Activated CD4-positive, alpha-beta T cell treated with anti-CD3 and anti-CD28 coated beads for 24 hours (primary cell): ENCODE measurements at regions not wholly inside any gene's neighbourhood (a gene's known extent, or its start where the extent isn't known, plus 50 kb on each side); places are given as distances from the start of the nearest gene placed in this dataset.

ENCODE experiments used
- DNase-seq, 2 donors: peaks; one replicate each; pipeline ENCODE4 v3.0.0-alpha.2; 2020; ENCODE audit warnings: low read depth in 2 of 2

- no peak for DNase-seq
Measured at GRCh38 chr4:24476282-24476681, 108.1 kb downstream of the DHX15 start.

GRCh38 chr4:24475756-24476155 lies 108.6 kb downstream of the DHX15 start:
- DNase-seq = no peak

DNA sequence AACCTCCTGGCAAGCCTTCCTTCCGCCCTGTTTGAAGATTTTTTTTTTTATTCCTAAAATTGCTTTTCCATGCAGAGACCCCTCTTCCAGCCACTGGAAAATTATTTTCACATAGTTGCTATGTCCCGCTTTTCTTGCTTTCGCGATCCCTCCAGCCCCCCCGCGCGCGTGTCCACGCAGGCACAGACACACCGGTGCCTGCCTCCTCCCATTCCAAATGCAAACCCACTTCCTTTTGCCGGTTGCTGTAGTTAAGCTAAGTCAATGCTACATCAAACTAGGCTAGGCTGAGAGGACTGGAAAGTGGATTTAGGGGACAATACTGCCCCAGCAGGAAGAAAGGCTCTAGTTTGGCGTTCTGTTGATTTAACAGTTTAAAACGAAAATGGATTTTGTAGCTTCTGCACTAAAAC lies 111.0 kb downstream of the DHX15 start:
- no peak for DNase-seq

DNA sequence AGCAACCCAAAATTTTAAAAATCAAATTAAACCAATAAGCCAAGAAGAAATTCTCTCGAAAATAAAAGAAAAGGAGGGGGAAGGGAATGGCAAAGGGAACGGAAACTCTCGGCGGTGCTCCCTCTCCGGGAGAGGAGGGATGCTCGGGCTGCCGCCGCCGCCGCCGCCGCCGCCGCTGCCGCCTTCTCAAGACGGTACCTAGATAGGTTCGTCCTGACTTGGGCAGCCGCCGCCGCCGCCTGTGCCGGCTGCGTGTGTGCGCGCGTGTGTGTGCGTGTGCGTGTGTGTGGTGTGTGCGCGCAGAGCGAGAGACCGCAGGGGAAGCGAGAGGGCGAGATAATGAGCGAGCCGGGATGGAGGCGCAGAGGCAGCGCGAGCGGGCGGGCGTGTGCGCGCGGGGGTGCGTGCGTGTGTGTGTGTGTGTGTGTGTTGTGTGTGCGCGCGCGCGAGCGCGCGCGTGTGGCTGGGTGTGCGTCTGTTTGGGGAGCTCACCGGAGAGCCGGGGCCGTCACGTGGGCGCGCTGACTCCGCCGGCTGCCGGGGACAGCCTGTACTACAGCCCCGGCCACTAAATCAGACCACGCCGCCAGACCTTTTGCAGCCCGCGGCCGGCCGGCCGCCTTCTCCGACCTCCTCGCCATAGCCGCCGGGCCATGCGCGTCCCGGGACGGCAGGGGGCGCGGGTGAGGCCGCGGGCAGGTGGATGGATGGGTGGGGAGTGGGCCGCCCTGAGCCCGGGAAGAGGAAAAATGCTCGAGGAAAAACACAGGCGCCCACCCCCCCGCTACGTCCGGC lies 111.6 kb downstream of the DHX15 start:
- DNase-seq = peak in 1 of 2 donors; percentile 30

GRCh38 chr4:24472161-24472510 lies 112.2 kb downstream of the DHX15 start:
- DNase-seq = no peak

- no peak for DNase-seq
Measured at GRCh38 chr4:24471486-24472160, 112.7 kb downstream of the DHX15 start.

- peak in 1 of 2 donors; percentile 21 for DNase-seq
Measured at GRCh38 chr4:24470666-24471485, 113.5 kb downstream of the DHX15 start.

DNA sequence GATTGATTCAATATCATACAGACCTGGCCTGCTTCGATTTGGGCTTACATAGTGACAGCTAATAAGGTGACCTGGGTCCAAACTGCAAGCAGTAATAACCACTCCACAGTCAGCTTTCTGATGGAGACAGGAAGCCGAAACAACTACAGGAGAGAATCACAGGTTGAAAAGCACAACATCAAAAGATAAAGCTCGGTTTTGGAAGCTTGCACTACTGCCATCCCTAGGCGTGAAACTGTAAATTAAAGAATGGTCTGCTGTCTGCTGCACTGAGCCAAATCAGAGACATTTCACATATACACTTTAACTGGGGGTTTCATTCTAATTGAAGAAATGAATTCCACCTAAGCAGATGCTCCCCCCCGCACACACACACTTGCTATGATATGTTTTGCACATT lies 116.3 kb downstream of the DHX15 start:
- DNase-seq = no peak

DNA sequence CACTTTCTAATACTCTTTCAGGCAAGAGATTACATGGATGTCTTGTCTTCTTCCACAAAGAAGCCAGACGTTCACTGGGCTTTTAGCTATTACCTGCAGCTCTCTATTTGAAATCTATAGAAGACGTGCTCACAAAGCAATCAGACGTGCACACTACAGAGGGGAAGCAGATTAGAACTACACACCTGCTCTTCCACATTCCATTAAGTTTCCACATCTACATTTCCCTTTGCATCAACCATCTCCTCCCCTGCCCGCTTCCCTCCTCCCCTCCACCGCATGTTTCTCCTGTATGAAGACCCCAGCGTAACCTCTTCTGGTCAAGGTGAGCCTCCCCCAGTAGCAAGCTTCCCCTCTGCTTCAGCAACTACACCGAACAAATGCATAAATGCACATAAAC lies 119.8 kb downstream of the DHX15 start:
- no peak for DNase-seq

DNA sequence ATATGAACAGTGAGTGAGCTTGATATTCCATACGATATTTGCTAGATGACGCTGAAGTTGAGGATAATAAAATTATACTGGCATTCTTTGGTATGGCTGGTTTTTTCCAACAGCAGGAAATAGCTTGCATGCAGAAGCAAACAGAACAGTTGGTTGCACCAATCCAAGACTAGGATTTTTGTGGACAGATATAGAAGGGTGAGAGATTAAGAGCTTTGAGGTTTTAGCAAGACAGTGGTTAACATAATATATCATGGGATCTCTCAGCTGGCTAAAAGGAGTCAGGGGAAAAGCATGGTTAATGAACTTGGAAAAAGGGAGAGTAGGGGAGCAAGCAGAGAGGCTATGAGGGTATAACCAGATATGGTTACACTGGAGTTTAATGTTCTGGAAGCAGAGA lies 127.9 kb downstream of the DHX15 start:
- no peak for DNase-seq

DNA sequence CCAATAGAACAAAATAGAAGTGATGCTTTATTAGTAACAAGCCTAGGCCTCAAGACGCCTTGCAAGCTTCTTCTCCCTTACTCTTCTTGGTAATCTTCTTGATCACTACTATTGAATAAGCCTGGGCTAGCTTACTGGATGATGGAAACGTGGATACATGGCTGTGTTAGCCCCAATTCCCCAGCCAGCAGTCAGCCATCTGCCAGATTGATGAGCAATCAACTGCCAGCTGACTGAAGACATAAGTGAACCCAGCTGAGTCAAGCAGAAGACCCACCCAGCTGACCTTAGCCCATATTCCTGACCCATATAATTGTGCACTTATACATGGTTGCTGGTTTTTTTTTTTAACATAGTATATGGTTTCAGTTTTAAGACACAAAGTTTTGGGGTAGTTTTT lies 130.4 kb downstream of the DHX15 start:
- no peak for DNase-seq

DNA sequence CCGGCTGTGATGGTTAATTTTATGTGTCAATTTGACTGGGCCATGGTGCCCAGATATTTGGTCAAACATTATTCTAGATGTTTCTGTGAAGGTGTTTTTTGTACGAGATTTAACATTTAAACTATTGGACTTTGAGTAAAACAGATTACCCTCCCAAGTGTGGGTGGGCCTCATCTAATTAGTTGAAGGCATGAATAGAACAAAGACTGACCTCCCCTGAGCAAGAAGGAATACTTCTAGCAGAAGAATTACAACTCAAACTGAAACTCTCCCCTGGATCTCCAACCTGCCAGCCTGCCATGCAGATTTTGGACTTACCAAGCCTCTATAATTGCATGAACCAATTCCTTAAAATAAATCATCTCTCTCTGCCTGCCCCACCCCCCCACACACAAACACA lies 132.5 kb downstream of the DHX15 start:
- no peak for DNase-seq

DNA sequence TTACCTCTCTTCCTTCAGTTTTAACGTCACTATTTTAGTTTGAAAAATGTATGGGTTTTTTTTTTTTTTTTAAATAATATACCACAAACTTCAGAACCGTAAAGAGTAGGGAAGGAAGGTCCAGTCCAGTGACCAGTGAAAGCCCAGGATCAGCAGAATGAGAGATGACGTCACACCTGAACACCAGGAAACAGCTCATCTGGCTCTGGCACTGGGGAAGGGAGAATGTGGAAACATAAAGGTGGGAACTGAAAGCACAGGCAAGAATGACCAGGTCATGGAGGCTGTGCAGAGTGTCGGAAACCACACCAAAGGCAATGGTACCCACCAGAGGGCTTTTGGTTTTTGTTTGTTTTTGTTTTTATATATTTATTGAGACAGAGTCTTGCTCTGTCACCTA lies 141.2 kb downstream of the DHX15 start:
- no peak for DNase-seq

- DNase-seq = no peak
Measured at GRCh38 chr4:24440765-24441164, 143.6 kb downstream of the DHX15 start.

- no peak for DNase-seq
Measured at GRCh38 chr4:24434241-24434640, 150.1 kb downstream of the DHX15 start.

DNA sequence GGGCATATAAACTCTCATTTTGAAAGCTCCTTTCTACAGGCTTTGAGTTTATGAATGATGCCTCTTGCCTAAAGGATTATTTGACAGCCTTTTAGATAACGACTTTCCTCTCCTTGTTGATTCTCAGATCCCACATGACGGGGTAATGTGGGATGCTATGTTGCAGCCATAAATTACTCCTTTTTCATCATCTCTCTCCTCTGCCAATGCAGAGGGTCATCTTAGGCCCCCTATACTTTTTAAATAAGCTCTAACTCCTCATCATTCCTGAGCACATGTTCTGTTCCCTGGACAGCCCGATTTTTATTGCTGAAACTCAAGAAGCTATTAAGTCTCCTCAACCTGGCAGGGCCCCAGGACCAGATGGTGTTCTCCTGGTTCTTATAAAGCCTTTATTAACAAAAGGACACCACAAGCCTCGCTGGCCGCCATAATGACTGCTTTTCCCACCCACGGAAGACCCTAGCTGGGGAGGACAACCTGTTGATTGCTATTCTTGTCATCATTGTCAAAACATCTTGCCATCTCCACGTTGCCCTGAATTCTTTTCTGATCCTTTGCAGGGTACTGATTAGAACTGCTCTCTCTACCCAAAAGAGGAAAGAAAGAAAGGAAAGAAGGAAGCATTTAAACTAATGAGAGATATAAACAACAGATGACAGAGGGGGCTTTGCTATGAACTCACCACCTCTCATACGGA lies 150.7 kb downstream of the DHX15 start:
- DNase-seq = no peak

DNA sequence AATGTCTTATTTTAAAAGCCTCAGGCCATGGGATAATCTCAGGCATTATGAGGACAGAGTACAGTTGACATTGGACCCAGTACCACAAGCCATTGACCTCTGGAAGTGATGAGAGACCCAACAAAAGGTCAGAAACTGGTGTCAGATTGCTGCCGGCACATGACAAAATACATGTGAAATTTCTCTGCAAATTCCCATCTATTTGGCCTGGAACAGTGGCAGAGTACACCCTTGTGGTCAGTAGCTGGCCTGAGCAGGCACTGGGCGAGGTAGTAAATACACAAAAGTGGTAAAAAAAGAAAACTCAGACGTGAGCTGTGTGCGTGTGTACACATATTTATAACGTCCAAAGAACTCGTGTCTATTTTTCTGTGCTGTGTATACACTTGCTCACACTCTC lies 155.5 kb downstream of the DHX15 start:
- no peak for DNase-seq

DNA sequence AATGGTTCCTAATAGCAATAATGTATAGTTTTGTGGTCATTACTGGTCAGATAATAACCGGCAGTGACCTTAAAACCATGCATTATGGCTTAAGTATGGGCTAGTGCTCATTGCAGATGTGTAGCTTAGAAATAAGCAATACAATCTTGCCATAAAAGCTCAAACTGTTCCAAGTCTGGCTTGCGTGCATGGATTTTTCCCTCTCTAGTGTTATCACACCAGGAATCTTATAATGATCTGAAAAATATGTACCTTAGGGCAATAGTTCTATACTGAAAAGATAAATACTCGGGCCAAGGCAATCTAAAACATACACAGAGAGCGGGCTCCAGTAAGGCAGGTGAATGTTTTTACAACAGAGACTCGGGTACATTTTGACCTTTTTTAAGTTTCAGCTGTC lies 157.8 kb downstream of the DHX15 start:
- no peak for DNase-seq

GRCh38 chr4:24425863-24426262 lies 158.5 kb downstream of the DHX15 start:
- DNase-seq = no peak

DNA sequence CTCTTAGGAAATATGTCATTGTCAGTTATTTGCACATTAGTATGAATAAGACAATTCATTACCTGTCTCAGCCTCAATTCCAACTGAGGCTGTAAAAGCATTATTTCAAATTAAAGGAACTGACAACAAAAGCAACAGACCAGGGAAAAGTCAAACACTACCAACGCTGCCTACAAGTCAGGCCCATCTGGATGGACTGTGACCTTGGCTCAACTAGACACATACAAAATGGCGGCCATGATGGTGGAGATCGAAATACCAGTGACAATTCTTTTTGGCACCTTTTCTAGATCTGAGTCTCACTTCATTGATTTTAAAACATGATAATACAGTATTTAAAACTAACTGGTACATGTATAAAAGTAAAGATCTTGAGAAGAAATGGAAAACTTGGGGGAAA lies 160.7 kb downstream of the DHX15 start:
- DNase-seq = no peak

DNA sequence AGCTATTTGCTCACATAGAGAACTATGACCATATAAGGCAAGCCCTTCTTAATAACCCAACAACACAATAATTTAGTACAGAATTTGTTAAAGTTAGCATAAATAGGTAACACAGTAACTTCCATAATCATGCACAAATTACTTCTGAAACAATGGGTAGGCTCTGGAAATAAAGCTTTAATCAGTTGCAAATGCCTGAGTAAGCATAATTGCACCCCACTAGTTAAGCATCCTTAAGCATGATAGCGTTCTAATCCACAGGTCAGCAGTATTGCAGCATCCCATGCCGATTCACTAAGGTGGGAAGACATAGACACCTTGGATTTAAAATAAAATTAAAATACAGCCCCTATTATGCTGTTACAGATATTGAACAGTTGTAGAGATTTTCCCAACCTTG lies 161.7 kb downstream of the DHX15 start:
- DNase-seq = no peak
